Stimulated activated memory B cell treated with anti-CD40 and anti-IgM and Interleukin-4, amounts not matched to agents 10 μg/mL and 1 μg/mL and 100 μg/mL, for 72 hours (primary cell): ENCODE measurements at regions not wholly inside any gene's neighbourhood (a gene's known extent, or its start where the extent isn't known, plus 50 kb on each side); places are given as distances from the start of the nearest gene placed in this dataset.
A peak's percentile ranks its signal among the peaks of the same experiment; 100 is the strongest.
"Not testable (repeated sequence)": the region's sequence is repeated elsewhere in the genome, so short reads cannot be mapped to it uniquely, and the experiment has no call there.

Source experiments
- ATAC-seq: fragments of 150-1000 bp; cut with Tn5 transposase; 2 replicates; pipeline ENCODE4 v1.10.0; 2021
- H3K27ac Mint-ChIP-seq: one replicate; pipeline ENCODE4 v1.8.0; 2022; ENCODE audit warnings: mild to moderate bottlenecking, mixed read lengths
- H3K27me3 Mint-ChIP-seq: one replicate; pipeline ENCODE4 v1.8.0; 2022; ENCODE audit warnings: mixed read lengths
- H3K36me3 Mint-ChIP-seq: one replicate; pipeline ENCODE4 v1.8.0; 2022; ENCODE audit warnings: mixed read lengths
- H3K4me1 Mint-ChIP-seq: one replicate; pipeline ENCODE4 v1.8.0; 2022; ENCODE audit warnings: mixed read lengths
- H3K4me3 Mint-ChIP-seq: one replicate; pipeline ENCODE4 v1.8.0; 2022; ENCODE audit warnings: mild to moderate bottlenecking, moderate library complexity, mixed read lengths
- H3K9me3 Mint-ChIP-seq: one replicate; pipeline ENCODE4 v1.8.0; 2022; ENCODE audit warnings: mixed read lengths

DNA sequence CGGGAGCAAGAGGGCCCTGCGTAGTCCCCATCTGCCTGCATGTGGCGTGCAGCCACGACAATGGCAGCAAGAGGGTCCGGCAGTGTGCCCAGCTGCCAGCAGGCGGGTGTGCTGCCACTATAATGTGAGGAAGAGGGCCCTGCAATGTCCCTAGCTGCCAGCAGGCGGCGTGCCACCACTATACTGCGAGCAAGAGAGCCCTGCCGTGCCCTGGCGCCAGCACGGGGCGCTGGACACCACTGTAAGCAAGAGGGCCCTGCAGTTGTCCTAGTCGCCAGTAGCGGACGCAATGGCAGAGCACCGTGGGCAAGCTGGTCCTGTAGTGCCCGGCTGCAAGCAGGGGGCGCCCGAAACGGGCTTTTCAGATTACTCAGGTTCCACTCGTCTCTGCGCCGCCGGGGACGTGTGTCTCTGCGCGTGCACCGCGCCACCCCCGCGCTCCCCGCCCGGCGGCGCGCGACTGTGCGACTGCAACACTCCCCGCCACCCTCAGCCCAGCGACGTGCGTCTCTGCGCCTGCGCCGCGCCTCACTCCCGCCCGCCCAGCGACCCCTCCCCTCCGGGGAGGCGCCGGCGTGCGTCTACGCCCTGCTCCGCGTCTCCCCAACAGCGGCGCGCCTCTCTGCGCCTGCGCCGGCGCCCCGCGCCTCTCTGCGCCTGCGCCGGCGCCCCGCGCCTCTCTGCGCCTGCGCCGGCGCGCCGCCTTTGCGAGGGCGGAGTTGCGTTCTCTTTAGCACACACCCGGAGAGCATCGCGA lies 159.4 kb upstream of the FRG2B start:
- H3K36me3 Mint-ChIP-seq, ATAC-seq, H3K27ac Mint-ChIP-seq, H3K27me3 Mint-ChIP-seq, H3K9me3 Mint-ChIP-seq, H3K4me3 Mint-ChIP-seq, H3K4me1 Mint-ChIP-seq: not testable (repeated sequence)

DNA sequence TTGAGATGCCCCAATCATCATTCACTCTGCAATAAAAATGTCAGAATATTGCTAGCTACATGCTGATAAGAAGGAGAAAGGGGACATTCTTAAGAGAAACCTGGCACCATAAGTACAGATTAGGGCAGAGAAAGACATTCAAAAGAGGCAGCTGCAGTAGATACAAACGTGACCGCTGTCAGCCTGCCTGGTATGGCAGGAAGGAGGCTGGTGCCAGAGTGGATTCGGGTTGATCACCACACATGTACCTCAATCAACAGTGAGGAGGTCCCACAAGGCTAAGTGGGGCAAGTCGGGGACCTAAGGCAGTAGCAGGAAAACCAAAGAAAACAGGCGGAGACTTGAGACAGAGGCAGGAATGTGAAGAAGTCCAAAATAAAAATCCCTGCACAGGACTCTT lies 158.6 kb upstream of the FRG2B start:
- H3K4me3 Mint-ChIP-seq, H3K9me3 Mint-ChIP-seq, H3K27me3 Mint-ChIP-seq, ATAC-seq, H3K36me3 Mint-ChIP-seq, H3K4me1 Mint-ChIP-seq, H3K27ac Mint-ChIP-seq: not testable (repeated sequence)

DNA sequence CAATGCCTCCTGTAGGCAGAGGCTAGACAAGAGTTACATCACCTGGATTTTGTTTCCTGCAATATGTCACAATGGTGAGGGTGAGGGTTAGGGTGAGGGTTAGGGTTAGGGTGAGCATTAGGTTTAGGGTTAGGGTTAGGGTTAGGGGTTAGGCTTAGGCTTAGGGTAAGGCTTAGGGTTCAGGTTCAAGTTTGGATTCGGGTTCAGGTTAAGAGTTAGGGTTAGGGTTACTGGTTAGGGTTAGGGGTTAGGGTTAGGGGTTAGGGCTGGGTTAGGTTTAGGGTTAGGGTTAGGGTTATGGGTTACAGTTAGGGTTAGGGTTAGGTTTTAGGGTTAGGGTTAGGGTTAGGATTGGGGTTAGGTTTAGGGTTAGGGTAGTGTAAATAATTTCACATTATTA lies 138.7 kb upstream of the FRG2B start:
- not testable (repeated sequence) for H3K4me3 Mint-ChIP-seq, H3K4me1 Mint-ChIP-seq, H3K27me3 Mint-ChIP-seq, H3K9me3 Mint-ChIP-seq, ATAC-seq, H3K27ac Mint-ChIP-seq, H3K36me3 Mint-ChIP-seq

DNA sequence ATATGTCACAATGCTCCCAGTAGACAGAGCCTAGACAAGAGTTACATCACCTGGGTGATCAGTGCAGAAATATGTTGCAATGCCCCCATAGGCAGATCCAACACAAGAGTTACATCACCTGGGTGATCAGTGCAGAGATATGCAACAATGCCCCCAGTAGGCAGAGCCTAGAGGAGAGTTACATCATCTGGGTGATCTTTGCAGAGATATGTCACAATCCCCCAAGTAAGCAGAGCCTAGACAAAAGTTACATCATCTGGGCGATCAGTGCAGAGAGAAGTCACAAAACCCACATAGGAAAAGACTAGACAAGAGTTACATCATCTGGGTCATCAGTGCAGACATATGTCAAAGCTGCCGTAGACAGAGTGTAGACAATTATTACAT lies 138.2 kb upstream of the FRG2B start:
- not testable (repeated sequence) for ATAC-seq, H3K9me3 Mint-ChIP-seq, H3K4me1 Mint-ChIP-seq, H3K36me3 Mint-ChIP-seq, H3K27ac Mint-ChIP-seq, H3K27me3 Mint-ChIP-seq, H3K4me3 Mint-ChIP-seq

DNA sequence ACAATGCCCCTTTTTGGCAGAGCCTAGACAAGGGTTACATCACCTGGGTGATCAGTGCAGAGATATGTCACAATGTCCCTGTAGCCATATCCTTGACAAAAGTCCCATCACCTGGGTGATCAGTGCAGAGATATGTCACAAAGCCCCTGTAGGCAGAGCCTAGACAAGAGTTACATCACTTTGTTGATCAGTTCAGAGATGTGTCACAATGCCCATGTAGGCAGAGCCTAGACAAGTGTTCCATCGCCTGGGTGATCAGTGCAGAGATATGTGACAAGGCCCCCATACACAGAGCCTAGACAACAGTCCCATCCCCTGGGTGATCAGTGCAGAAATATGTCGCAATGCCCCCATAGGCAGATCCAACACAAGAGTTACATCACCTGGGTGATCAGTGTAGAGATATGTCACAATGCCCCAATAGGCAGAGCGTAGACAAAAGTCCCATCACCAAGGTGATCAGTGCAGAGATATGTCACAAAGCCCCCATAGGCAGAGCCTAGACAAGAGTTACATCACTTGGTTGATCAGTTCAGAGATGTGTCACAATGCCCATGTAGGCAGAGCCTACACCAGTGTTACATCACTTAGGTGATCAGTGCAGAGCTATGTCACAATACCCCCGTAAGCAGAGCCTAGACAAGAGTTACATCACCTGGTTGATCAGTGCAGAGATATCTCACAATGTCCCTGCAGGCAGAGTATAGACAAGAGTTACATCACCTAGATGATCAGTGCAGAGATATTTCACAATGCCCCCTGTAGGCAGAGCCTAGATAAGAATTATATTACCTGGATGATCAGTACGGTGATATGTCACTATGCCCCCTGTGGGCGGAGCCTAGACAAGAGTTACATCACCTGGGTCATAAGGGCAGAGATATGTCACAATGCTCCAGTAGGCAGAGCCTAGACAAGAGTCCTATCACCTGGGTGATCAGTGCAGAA lies 137.6 kb upstream of the FRG2B start:
- H3K9me3 Mint-ChIP-seq, H3K4me1 Mint-ChIP-seq, H3K27ac Mint-ChIP-seq, H3K27me3 Mint-ChIP-seq, H3K4me3 Mint-ChIP-seq, H3K36me3 Mint-ChIP-seq: not testable (repeated sequence)
- peak; percentile 48 for ATAC-seq

DNA sequence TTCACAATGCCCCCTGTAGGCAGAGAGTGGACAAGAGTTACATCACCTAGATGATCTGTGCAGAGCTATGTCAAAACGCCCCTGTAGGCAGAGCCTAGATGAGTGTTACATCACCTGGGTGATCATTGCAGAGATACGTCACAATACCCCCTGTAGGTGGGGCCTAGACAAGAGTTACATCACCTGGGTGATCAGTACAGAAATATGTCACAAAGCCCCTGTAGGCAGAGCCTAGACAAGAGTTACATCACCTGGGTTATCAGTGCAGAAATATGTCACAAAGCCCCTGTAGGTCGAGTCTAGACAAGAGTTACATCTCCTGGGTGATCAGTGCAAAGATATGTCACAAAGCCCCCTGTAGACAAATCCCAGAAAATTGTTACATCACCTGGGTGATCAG lies 136.6 kb upstream of the FRG2B start:
- not testable (repeated sequence) for H3K4me3 Mint-ChIP-seq, H3K36me3 Mint-ChIP-seq, H3K27ac Mint-ChIP-seq, H3K27me3 Mint-ChIP-seq, H3K9me3 Mint-ChIP-seq, H3K4me1 Mint-ChIP-seq
- peak; percentile 84 for ATAC-seq

DNA sequence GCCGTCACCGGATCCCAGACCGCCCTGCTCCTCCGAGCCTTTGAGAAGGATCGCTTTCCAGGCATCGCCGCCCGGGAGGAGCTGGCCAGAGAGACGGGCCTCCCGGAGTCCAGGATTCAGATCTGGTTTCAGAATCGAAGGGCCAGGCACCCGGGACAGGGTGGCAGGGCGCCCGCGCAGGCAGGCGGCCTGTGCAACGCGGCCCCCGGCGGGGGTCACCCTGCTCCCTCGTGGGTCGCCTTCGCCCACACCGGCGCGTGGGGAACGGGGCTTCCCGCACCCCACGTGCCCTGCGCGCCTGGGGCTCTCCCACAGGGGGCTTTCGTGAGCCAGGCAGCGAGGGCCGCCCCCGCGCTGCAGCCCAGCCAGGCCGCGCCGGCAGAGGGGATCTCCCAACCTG lies 127.0 kb upstream of the FRG2B start:
- H3K9me3 Mint-ChIP-seq, H3K4me3 Mint-ChIP-seq, H3K27me3 Mint-ChIP-seq, H3K36me3 Mint-ChIP-seq, H3K4me1 Mint-ChIP-seq, H3K27ac Mint-ChIP-seq: not testable (repeated sequence)
- ATAC-seq: peak; percentile 81
